Liver (tissue), 8 donors: ENCODE measurements at regions not wholly inside any gene's neighbourhood (a gene's known extent, or its start where the extent isn't known, plus 50 kb on each side); places are given as distances from the start of the nearest gene placed in this dataset.

Experiments used
- DNase-seq: peaks from one replicate; pipeline ENCODE4 v3.0.0-alpha.2; 2017; ENCODE audit warnings: low spot score
- H3K27ac ChIP-seq, 2 donors: one replicate each; pipeline ENCODE4 v1.7.0; 2013; ENCODE audit warnings: inconsistent platforms in 2 of 2, low read length in 2 of 2, control low read depth in 1 of 2, low read depth in 1 of 2, mild to moderate bottlenecking in 1 of 2
- H3K27me3 ChIP-seq, 4 donors: one replicate each; pipeline versions ENCODE4 v1.6.1 to v1.7.0; 2013; ENCODE audit warnings: low read length in 3 of 4, inconsistent platforms in 1 of 4, mild to moderate bottlenecking in 1 of 4, moderate library complexity in 1 of 4; ENCODE audit not compliant: control insufficient read depth in 4 of 4, insufficient read depth in 4 of 4
- H3K36me3 ChIP-seq, 4 donors: one replicate each; pipeline versions ENCODE4 v1.6.1 to v1.7.0; 2013; ENCODE audit warnings: low read length in 3 of 4, mild to moderate bottlenecking in 3 of 4, low read depth in 1 of 4, moderate library complexity in 1 of 4; ENCODE audit not compliant: control insufficient read depth in 4 of 4, insufficient read depth in 3 of 4
- H3K4me1 ChIP-seq, 4 donors: one replicate each; pipeline versions ENCODE4 v1.6.1 to v1.7.0; 2013; ENCODE audit warnings: low read length in 3 of 4, mild to moderate bottlenecking in 3 of 4, moderate library complexity in 1 of 4; ENCODE audit not compliant: control insufficient read depth in 4 of 4, insufficient read depth in 4 of 4
- H3K4me3 ChIP-seq, 3 donors: one replicate each; pipeline versions ENCODE4 v1.6.1 to v1.7.0; 2013; ENCODE audit warnings: low read length in 3 of 3, control low read depth in 1 of 3, low read depth in 1 of 3, mild to moderate bottlenecking in 1 of 3
- H3K9ac ChIP-seq, 2 donors: one replicate each; pipeline ENCODE4 v1.7.0; 2013; ENCODE audit warnings: low read length in 2 of 2, mild to moderate bottlenecking in 2 of 2, moderate library complexity in 2 of 2, control low read depth in 1 of 2, low read depth in 1 of 2
- H3K9me3 ChIP-seq, 4 donors: one replicate each; pipeline versions ENCODE4 v1.6.1 to v1.7.0; 2013; ENCODE audit warnings: low read length in 3 of 4; ENCODE audit not compliant: control insufficient read depth in 4 of 4
- ATF3 ChIP-seq: IDR thresholded peaks from 2 replicates; pipeline ENCODE4 v1.6.1; 2016; ENCODE audit warnings: antibody characterized with exemption
- CTCF ChIP-seq: fragments of 150-350 bp; IDR thresholded peaks from 2 replicates; pipeline ENCODE4 v1.5.1; 2017; ENCODE audit warnings: improper control_type of control experiment, low read depth, low read length; ENCODE audit not compliant: missing input control
- EGR1 ChIP-seq, 2 donors: IDR thresholded peaks; 2 replicates each; pipeline ENCODE4 v1.6.1; 2016 to 2018; ENCODE audit warnings: antibody characterized with exemption in 2 of 2, low read depth in 2 of 2
- FOXA1 ChIP-seq: IDR thresholded peaks from 2 replicates; pipeline ENCODE4 v1.6.1; 2016; ENCODE audit warnings: antibody characterized with exemption
- GABPA ChIP-seq, 2 donors: IDR thresholded peaks in 1 of 2; conservative IDR thresholded peaks in 1 of 2; 2 replicates each; pipeline ENCODE4 v1.6.1; 2016; ENCODE audit warnings: antibody characterized with exemption in 2 of 2, mild to moderate bottlenecking in 1 of 2, moderate library complexity in 1 of 2
- HNF4A ChIP-seq, 2 donors: conservative IDR thresholded peaks; 2 replicates each; pipeline ENCODE4 v1.6.1; 2016; ENCODE audit warnings: antibody characterized with exemption in 2 of 2, mild to moderate bottlenecking in 2 of 2
- HNF4G ChIP-seq: IDR thresholded peaks from 2 replicates; pipeline ENCODE4 v1.6.1; 2016; ENCODE audit warnings: antibody characterized with exemption
- JUND ChIP-seq, 2 donors: IDR thresholded peaks; 2 replicates each; pipeline ENCODE4 v1.6.1; 2016; ENCODE audit warnings: antibody characterized with exemption in 2 of 2
- NR2F2 ChIP-seq: IDR thresholded peaks from 2 replicates; pipeline ENCODE4 v1.6.1; 2016; ENCODE audit warnings: antibody characterized with exemption
- REST ChIP-seq: IDR thresholded peaks from 2 replicates; pipeline ENCODE4 v1.6.1; 2016; ENCODE audit warnings: antibody characterized with exemption, mild to moderate bottlenecking
- RXRA ChIP-seq, 2 donors: IDR thresholded peaks; 2 replicates each; pipeline ENCODE4 v1.6.1; 2017 to 2018; ENCODE audit warnings: antibody characterized with exemption in 2 of 2, mild to moderate bottlenecking in 1 of 2
- SP1 ChIP-seq: IDR thresholded peaks from 2 replicates; pipeline ENCODE4 v1.6.1; 2018; ENCODE audit warnings: antibody characterized with exemption, mild to moderate bottlenecking
- ZBTB33 ChIP-seq: IDR thresholded peaks from 2 replicates; pipeline ENCODE4 v1.6.1; 2016; ENCODE audit warnings: antibody characterized with exemption
- WGBS: extraction: QIAGEN DNeasy Blood & Tissue Kit; methylation state at CpG from one replicate; pipeline ENCODE4 v1.1.7; 2013; 5-methylcytosine and 5-hydroxymethylcytosine counted together
- donor health status: healthy.
- donor health status: healthy.
- donor health status: healthy.
- donor health status: healthy.
- donor health status: healthy.

- Histone ChIP-seq H3K9ac (no peak overlapping the region), H3K4me1 (no peaks in the 10 kb centered on the region), H3K9me3 (no peaks in the 10 kb centered on the region), H3K36me3 (no peaks in the 10 kb centered on the region), H3K27ac (no peak overlapping the region), H3K4me3 (no peak overlapping the region), H3K27me3 (peaks cover 0 to 3% (median 3%) of the 10 kb centered on the region in 4 donors)
- TF ChIP-seq CTCF (no peak), ZBTB33 (no peak), HNF4G (no peak)
- 83% methylated on average over 4 of the region's 4 CpGs for WGBS
- DNase-seq, result no peak
These were observed 418.7 kb downstream of the PREX1 start for GRCh38 chr20:48409055-48409615.

- Histone ChIP-seq H3K4me1 (no peaks in the 10 kb centered on the region), H3K27me3 (peaks cover 0 to 4% (median 3%) of the 10 kb centered on the region in 4 donors), H3K27ac (no peak overlapping the region), H3K36me3 (no peaks in the 10 kb centered on the region), H3K9me3 (no peaks in the 10 kb centered on the region), H3K9ac (no peak overlapping the region), H3K4me3 (no peak overlapping the region)
- TF ChIP-seq GABPA (IDR thresholded peaks at IDR 0.05 in 1 of 2, conservative IDR thresholded peaks at IDR 0.05 in 1 of 2) (no peak), ZBTB33 (no peak), JUND (IDR thresholded peaks at IDR 0.05) (no peak), ATF3 (no peak), HNF4G (no peak), HNF4A (conservative IDR thresholded peaks at IDR 0.05) (no peak), RXRA (IDR thresholded peaks at IDR 0.05) (no peak)
- WGBS, result 48% methylated on average over 6 of the region's 6 CpGs
- DNase-seq, result no peak
These were observed 420.1 kb downstream of the PREX1 start for GRCh38 chr20:48407710-48408109.

GRCh38 chr20:48406912-48407340 lies 420.9 kb downstream of the PREX1 start:
- H3K4me1 ChIP-seq, result no peaks in the 10 kb centered on the region
- DNase-seq, result no peak
- H3K9me3 ChIP-seq, result no peaks in the 10 kb centered on the region
- H3K9ac ChIP-seq, result no peak overlapping the region
- no peak for TF ChIP-seq FOXA1
- TF ChIP-seq SP1, result no peak
- no peak for TF ChIP-seq EGR1 (IDR thresholded peaks at IDR 0.05; ENCODE audit: low read depth in 2 of 2)
- TF ChIP-seq HNF4G, result no peak
- TF ChIP-seq ZBTB33, result no peak
- TF ChIP-seq REST, result no peak
- TF ChIP-seq NR2F2, result no peak
- WGBS, result 67% methylated on average over 5 of the region's 5 CpGs
- H3K27ac ChIP-seq, result no peak overlapping the region
- H3K27me3 ChIP-seq, result peaks cover 0 to 6% (median 3%) of the 10 kb centered on the region in 4 donors
- no peak overlapping the region for H3K4me3 ChIP-seq
- H3K36me3 ChIP-seq, result no peaks in the 10 kb centered on the region
